CD4-positive, alpha-beta T cell treated with Interleukin-6 for 4 hours (primary cell): ENCODE measurements at regions not wholly inside any gene's neighbourhood (a gene's known extent, or its start where the extent isn't known, plus 50 kb on each side); places are given as distances from the start of the nearest gene placed in this dataset.

ENCODE experiments used
- DNase-seq: peaks from one replicate; pipeline ENCODE4 v3.0.0-alpha.2; 2020; ENCODE audit warnings: mixed read lengths

- no peak for DNase-seq
These were observed 140.4 kb upstream of the NPVF start for GRCh38 chr7:25368599-25369201.

GRCh38 chr7:25369786-25370185 is 141.5 kb upstream of the NPVF start:
- no peak for DNase-seq

- no peak for DNase-seq
These were observed 143.7 kb upstream of the NPVF start for GRCh38 chr7:25371972-25372371.

- no peak for DNase-seq
These were observed 147.7 kb upstream of the NPVF start for GRCh38 chr7:25375805-25376600.

GRCh38 chr7:25379351-25380300 is 151.3 kb upstream of the NPVF start:
- no peak for DNase-seq

GRCh38 chr7:25381818-25382589 is 153.7 kb upstream of the NPVF start:
- no peak for DNase-seq

GRCh38 chr7:25382869-25383268 is 154.6 kb upstream of the NPVF start:
- DNase-seq, result no peak

- no peak for DNase-seq
These were observed 155.1 kb upstream of the NPVF start for GRCh38 chr7:25383402-25383801.

- DNase-seq, result no peak
These were observed 156.7 kb upstream of the NPVF start for GRCh38 chr7:25384788-25385505.

GRCh38 chr7:25385506-25386136 is 157.3 kb upstream of the NPVF start:
- DNase-seq, result no peak

- DNase-seq, result no peak
These were observed 158.0 kb upstream of the NPVF start for GRCh38 chr7:25386311-25386744.

GRCh38 chr7:25388681-25389080 is 160.4 kb upstream of the NPVF start:
- DNase-seq, result no peak

GRCh38 chr7:25389489-25390106 is 161.3 kb upstream of the NPVF start:
- DNase-seq, result no peak

- no peak for DNase-seq
These were observed 163.1 kb upstream of the NPVF start for GRCh38 chr7:25391295-25391861.

- no peak for DNase-seq
These were observed 163.8 kb upstream of the NPVF start for GRCh38 chr7:25391961-25392587.

- no peak for DNase-seq
These were observed 164.5 kb upstream of the NPVF start for GRCh38 chr7:25392588-25393338.

GRCh38 chr7:25395976-25396375 is 167.7 kb upstream of the NPVF start:
- no peak for DNase-seq

GRCh38 chr7:25396668-25397067 is 168.4 kb upstream of the NPVF start:
- DNase-seq, result no peak

- no peak for DNase-seq
These were observed 170.1 kb upstream of the NPVF start for GRCh38 chr7:25398418-25398817.
